HEK293 (cell line): ENCODE measurements at regions not wholly inside any gene's neighbourhood (a gene's known extent, or its start where the extent isn't known, plus 50 kb on each side); places are given as distances from the start of the nearest gene placed in this dataset.

Experiments used
- HOXA7 ChIP-seq: sonication (generic); formaldehyde crosslinking; IDR thresholded peaks from 2 replicates; pipeline ENCODE4 v1.8.1; 2022; ENCODE audit warnings: missing genetic modification reagents, borderline replicate concordance
- YY2 ChIP-seq: fragments of 450-650 bp; formaldehyde crosslinking; IDR thresholded peaks from 2 replicates; pipeline ENCODE4 v1.5.1; 2016; ENCODE audit warnings: missing biosample characterization, missing genetic modification characterization
- ZNF146 ChIP-seq: fragments of 450-650 bp; formaldehyde crosslinking; IDR thresholded peaks from 2 replicates; pipeline ENCODE4 v1.5.1; 2016; ENCODE audit warnings: missing biosample characterization, missing genetic modification characterization
- ZNF341 ChIP-seq: fragments of 450-650 bp; formaldehyde crosslinking; IDR thresholded peaks from 2 replicates; pipeline ENCODE4; 2016; ENCODE audit warnings: low read depth, missing biosample characterization, missing genetic modification characterization
- ZNF423 ChIP-seq: fragments of 450-650 bp; formaldehyde crosslinking; IDR thresholded peaks from 2 replicates; pipeline ENCODE4 v1.5.1; 2016; ENCODE audit warnings: missing biosample characterization, missing genetic modification characterization
- TF ChIP-seq, protein P1 (sequence below): fragments of 450-650 bp; formaldehyde crosslinking; IDR thresholded peaks from 2 replicates; pipeline ENCODE4 v1.5.1; 2017; ENCODE audit warnings: missing biosample characterization, missing genetic modification characterization
- TF ChIP-seq, protein P2 (sequence below): fragments of 450-650 bp; formaldehyde crosslinking; IDR thresholded peaks from 2 replicates; pipeline ENCODE4 v1.5.1; 2016; ENCODE audit warnings: missing biosample characterization, missing genetic modification characterization, borderline replicate concordance
- TF ChIP-seq, protein P3 (sequence below): fragments of 450-650 bp; formaldehyde crosslinking; IDR thresholded peaks from 2 replicates; pipeline ENCODE4 v1.5.1; 2016; ENCODE audit warnings: missing biosample characterization, missing genetic modification characterization

DNA sequence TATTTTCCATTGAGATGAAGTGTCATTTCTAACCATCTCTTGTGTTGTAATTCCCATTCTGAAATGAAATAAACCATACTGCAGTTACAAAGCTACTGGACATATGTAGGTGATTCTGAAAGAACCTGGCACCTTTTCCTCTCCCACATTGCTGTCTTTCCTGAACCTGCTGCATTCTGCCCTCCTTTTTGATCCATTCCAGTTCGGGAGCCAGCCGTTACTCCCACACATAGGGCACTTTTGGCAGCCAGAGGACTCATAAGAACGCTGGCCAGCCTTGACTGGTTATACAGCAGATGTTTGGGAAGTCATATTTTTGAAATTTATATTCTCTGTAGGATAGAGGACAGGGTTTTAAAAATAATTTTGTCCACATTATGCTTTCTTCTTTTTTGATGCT, 369.8 kb upstream of the CDH7 start:
- no peak for TF ChIP-seq ZNF341 (tag by site-specific recombination)
- TF ChIP-seq HOXA7 = no peak
- no peak for TF ChIP-seq ZNF423 (tag by site-specific recombination)
- TF ChIP-seq, protein P1, sequence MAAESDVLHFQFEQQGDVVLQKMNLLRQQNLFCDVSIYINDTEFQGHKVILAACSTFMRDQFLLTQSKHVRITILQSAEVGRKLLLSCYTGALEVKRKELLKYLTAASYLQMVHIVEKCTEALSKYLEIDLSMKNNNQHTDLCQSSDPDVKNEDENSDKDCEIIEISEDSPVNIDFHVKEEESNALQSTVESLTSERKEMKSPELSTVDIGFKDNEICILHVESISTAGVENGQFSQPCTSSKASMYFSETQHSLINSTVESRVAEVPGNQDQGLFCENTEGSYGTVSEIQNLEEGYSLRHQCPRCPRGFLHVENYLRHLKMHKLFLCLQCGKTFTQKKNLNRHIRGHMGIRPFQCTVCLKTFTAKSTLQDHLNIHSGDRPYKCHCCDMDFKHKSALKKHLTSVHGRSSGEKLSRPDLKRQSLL (tag by site-specific recombination) = no peak
- TF ChIP-seq, protein P2, sequence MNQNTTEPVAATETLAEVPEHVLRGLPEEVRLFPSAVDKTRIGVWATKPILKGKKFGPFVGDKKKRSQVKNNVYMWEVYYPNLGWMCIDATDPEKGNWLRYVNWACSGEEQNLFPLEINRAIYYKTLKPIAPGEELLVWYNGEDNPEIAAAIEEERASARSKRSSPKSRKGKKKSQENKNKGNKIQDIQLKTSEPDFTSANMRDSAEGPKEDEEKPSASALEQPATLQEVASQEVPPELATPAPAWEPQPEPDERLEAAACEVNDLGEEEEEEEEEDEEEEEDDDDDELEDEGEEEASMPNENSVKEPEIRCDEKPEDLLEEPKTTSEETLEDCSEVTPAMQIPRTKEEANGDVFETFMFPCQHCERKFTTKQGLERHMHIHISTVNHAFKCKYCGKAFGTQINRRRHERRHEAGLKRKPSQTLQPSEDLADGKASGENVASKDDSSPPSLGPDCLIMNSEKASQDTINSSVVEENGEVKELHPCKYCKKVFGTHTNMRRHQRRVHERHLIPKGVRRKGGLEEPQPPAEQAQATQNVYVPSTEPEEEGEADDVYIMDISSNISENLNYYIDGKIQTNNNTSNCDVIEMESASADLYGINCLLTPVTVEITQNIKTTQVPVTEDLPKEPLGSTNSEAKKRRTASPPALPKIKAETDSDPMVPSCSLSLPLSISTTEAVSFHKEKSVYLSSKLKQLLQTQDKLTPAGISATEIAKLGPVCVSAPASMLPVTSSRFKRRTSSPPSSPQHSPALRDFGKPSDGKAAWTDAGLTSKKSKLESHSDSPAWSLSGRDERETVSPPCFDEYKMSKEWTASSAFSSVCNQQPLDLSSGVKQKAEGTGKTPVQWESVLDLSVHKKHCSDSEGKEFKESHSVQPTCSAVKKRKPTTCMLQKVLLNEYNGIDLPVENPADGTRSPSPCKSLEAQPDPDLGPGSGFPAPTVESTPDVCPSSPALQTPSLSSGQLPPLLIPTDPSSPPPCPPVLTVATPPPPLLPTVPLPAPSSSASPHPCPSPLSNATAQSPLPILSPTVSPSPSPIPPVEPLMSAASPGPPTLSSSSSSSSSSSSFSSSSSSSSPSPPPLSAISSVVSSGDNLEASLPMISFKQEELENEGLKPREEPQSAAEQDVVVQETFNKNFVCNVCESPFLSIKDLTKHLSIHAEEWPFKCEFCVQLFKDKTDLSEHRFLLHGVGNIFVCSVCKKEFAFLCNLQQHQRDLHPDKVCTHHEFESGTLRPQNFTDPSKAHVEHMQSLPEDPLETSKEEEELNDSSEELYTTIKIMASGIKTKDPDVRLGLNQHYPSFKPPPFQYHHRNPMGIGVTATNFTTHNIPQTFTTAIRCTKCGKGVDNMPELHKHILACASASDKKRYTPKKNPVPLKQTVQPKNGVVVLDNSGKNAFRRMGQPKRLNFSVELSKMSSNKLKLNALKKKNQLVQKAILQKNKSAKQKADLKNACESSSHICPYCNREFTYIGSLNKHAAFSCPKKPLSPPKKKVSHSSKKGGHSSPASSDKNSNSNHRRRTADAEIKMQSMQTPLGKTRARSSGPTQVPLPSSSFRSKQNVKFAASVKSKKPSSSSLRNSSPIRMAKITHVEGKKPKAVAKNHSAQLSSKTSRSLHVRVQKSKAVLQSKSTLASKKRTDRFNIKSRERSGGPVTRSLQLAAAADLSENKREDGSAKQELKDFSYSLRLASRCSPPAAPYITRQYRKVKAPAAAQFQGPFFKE (tag by site-specific recombination) = no peak
- no peak for TF ChIP-seq ZNF146 (tag by site-specific recombination)
- TF ChIP-seq, protein P3, sequence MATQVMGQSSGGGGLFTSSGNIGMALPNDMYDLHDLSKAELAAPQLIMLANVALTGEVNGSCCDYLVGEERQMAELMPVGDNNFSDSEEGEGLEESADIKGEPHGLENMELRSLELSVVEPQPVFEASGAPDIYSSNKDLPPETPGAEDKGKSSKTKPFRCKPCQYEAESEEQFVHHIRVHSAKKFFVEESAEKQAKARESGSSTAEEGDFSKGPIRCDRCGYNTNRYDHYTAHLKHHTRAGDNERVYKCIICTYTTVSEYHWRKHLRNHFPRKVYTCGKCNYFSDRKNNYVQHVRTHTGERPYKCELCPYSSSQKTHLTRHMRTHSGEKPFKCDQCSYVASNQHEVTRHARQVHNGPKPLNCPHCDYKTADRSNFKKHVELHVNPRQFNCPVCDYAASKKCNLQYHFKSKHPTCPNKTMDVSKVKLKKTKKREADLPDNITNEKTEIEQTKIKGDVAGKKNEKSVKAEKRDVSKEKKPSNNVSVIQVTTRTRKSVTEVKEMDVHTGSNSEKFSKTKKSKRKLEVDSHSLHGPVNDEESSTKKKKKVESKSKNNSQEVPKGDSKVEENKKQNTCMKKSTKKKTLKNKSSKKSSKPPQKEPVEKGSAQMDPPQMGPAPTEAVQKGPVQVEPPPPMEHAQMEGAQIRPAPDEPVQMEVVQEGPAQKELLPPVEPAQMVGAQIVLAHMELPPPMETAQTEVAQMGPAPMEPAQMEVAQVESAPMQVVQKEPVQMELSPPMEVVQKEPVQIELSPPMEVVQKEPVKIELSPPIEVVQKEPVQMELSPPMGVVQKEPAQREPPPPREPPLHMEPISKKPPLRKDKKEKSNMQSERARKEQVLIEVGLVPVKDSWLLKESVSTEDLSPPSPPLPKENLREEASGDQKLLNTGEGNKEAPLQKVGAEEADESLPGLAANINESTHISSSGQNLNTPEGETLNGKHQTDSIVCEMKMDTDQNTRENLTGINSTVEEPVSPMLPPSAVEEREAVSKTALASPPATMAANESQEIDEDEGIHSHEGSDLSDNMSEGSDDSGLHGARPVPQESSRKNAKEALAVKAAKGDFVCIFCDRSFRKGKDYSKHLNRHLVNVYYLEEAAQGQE (tag by site-specific recombination) = no peak
- TF ChIP-seq YY2 (tag by site-specific recombination) = no peak
